IPS-18a (cell line): ENCODE measurements at regions not wholly inside any gene's neighbourhood (a gene's known extent, or its start where the extent isn't known, plus 50 kb on each side); places are given as distances from the start of the nearest gene placed in this dataset.

Source experiments
- H3K27ac ChIP-seq: one replicate; pipeline ENCODE4 v1.5.1; 2013; ENCODE audit warnings: low read length
- H3K27me3 ChIP-seq: one replicate; pipeline ENCODE4 v1.6.1; 2013; ENCODE audit warnings: mild to moderate bottlenecking, low read length; ENCODE audit not compliant: control insufficient read depth, insufficient read depth
- H3K36me3 ChIP-seq: one replicate; pipeline ENCODE4 v1.6.1; 2013; ENCODE audit warnings: low read depth, low read length; ENCODE audit not compliant: control insufficient read depth
- H3K4me1 ChIP-seq: one replicate; pipeline ENCODE4 v1.6.1; 2013; ENCODE audit warnings: low read depth, low read length; ENCODE audit not compliant: control insufficient read depth
- H3K4me3 ChIP-seq: one replicate; pipeline ENCODE4 v1.5.1; 2013; ENCODE audit warnings: low read length
- H3K9ac ChIP-seq: one replicate; pipeline ENCODE4 v1.6.1; 2013; ENCODE audit warnings: mild to moderate bottlenecking, low read length, moderate library complexity
- H3K9me3 ChIP-seq: one replicate; pipeline ENCODE4 v1.6.1; 2013; ENCODE audit warnings: low read depth, low read length; ENCODE audit not compliant: control insufficient read depth

DNA sequence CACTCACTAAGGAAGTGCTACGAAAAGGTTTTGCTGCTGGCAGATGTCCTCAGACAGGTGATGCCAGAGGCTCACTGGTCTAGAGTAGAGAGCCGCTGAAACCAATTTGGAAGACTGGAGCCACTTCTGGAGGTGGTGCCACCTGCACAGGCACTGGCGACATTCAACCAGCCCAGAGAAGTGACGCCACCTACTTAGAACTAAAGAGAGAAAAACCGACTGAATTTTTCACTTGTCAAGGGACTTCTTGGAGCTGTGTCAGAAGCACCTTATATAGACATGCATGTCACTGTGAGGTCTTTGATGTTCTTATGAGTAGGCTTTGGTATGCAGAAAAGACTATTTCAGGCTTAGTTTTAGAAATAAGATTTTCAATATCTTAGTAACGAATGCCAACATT, 71.4 kb downstream of the BOD1L2 start:
- no peaks in the 10 kb centered on the region for H3K36me3 ChIP-seq

GRCh38 chr18:57219964-57220363, 73.1 kb downstream of the BOD1L2 start:
- Histone ChIP-seq H3K27ac (no peak overlapping the region), H3K36me3 (no peaks in the 10 kb centered on the region), H3K27me3 (no peaks in the 10 kb centered on the region), H3K9ac (no peak overlapping the region), H3K9me3 (no peaks in the 10 kb centered on the region), H3K4me1 (peaks cover 14% of the 10 kb centered on the region), H3K4me3 (no peak overlapping the region)

More for the DNA sequence above, 71.4 kb downstream of the BOD1L2 start:
- Histone ChIP-seq H3K4me3 (no peak overlapping the region), H3K4me1 (peaks cover 14% of the 10 kb centered on the region), H3K9ac (no peak overlapping the region), H3K9me3 (no peaks in the 10 kb centered on the region), H3K27ac (no peak overlapping the region), H3K27me3 (no peaks in the 10 kb centered on the region)

DNA sequence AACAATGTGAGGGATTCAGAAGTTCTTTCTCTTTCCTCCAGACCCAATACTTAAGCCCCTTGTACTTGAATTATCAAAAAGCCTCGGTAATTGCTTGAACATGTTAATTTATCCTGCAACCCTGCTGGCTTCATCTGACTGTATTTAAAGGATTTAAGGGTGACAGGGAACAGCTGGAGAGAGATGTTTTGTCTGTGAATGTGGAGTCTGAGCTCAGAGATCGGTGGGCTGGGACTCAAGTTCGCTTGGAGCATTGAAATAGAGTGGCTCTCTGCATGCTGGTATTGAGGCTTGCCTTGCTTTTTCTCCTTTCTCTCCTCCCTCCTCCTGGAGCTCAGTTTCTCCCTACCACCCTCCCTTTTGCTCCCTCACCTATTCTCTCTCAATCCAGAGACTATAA, 73.6 kb downstream of the BOD1L2 start:
- Histone ChIP-seq H3K4me3 (no peak overlapping the region), H3K27me3 (no peaks in the 10 kb centered on the region), H3K27ac (no peak overlapping the region), H3K9me3 (no peaks in the 10 kb centered on the region), H3K9ac (no peak overlapping the region), H3K36me3 (no peaks in the 10 kb centered on the region), H3K4me1 (peaks cover 14% of the 10 kb centered on the region)

- H3K4me1 ChIP-seq, result peaks cover 14% of the 10 kb centered on the region
- H3K4me3 ChIP-seq, result no peak overlapping the region
- H3K9ac ChIP-seq, result no peak overlapping the region
- H3K27me3 ChIP-seq, result no peaks in the 10 kb centered on the region
- H3K27ac ChIP-seq, result no peak overlapping the region
- H3K9me3 ChIP-seq, result no peaks in the 10 kb centered on the region
- H3K36me3 ChIP-seq, result no peaks in the 10 kb centered on the region
Measured at GRCh38 chr18:57220930-57221483, 74.1 kb downstream of the BOD1L2 start.

- Histone ChIP-seq H3K36me3 (no peaks in the 10 kb centered on the region), H3K27me3 (no peaks in the 10 kb centered on the region), H3K27ac (no peak overlapping the region), H3K4me1 (peaks cover 14% of the 10 kb centered on the region), H3K9me3 (no peaks in the 10 kb centered on the region), H3K9ac (no peak overlapping the region), H3K4me3 (no peak overlapping the region)
Measured at GRCh38 chr18:57223144-57223870, 76.4 kb downstream of the BOD1L2 start.

- Histone ChIP-seq H3K9ac (no peak overlapping the region), H3K36me3 (no peaks in the 10 kb centered on the region), H3K9me3 (no peaks in the 10 kb centered on the region), H3K4me1 (no peaks in the 10 kb centered on the region), H3K27ac (no peak overlapping the region), H3K27me3 (no peaks in the 10 kb centered on the region), H3K4me3 (no peak overlapping the region)
Measured at GRCh38 chr18:57230861-57231585, 84.1 kb downstream of the BOD1L2 start.

GRCh38 chr18:57231864-57232263, 85.0 kb downstream of the BOD1L2 start:
- no peak overlapping the region for H3K27ac ChIP-seq
- no peaks in the 10 kb centered on the region for H3K36me3 ChIP-seq
- no peaks in the 10 kb centered on the region for H3K4me1 ChIP-seq
- H3K27me3 ChIP-seq, result no peaks in the 10 kb centered on the region
- no peaks in the 10 kb centered on the region for H3K9me3 ChIP-seq
- no peak overlapping the region for H3K4me3 ChIP-seq
- H3K9ac ChIP-seq, result no peak overlapping the region

- H3K9ac ChIP-seq, result no peak overlapping the region
- H3K27ac ChIP-seq, result no peak overlapping the region
- H3K36me3 ChIP-seq, result no peaks in the 10 kb centered on the region
- H3K27me3 ChIP-seq, result no peaks in the 10 kb centered on the region
- no peaks in the 10 kb centered on the region for H3K4me1 ChIP-seq
- H3K9me3 ChIP-seq, result no peaks in the 10 kb centered on the region
- H3K4me3 ChIP-seq, result no peak overlapping the region
Measured at GRCh38 chr18:57234346-57234745, 87.5 kb downstream of the BOD1L2 start.

DNA sequence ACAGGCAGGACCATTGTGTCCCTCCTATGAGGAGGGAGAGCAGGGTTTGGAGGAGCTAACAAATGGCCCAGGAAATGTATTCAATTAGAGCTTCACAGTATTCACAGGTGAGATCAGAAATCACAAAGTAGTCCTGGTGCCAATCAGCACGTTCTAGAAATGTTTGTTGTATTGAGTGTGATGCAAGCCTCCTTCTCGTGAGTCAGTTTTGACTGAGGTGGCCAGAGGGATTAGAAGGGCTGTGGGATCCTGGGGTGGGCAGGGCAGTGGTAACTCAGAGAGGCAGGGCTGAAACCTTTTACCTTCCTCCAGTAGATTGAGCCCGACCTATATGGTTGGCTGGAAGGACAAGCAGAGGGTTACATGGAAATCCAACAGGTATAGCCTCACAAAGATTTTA, 95.0 kb downstream of the BOD1L2 start:
- Histone ChIP-seq H3K9me3 (no peaks in the 10 kb centered on the region), H3K9ac (no peak overlapping the region), H3K4me3 (no peak overlapping the region), H3K36me3 (no peaks in the 10 kb centered on the region), H3K27ac (no peak overlapping the region), H3K4me1 (no peaks in the 10 kb centered on the region), H3K27me3 (no peaks in the 10 kb centered on the region)

GRCh38 chr18:57242285-57242684, 95.4 kb downstream of the BOD1L2 start:
- H3K9me3 ChIP-seq, result no peaks in the 10 kb centered on the region
- no peaks in the 10 kb centered on the region for H3K36me3 ChIP-seq
- H3K4me1 ChIP-seq, result no peaks in the 10 kb centered on the region
- H3K27me3 ChIP-seq, result no peaks in the 10 kb centered on the region
- H3K4me3 ChIP-seq, result no peak overlapping the region
- H3K27ac ChIP-seq, result no peak overlapping the region
- no peak overlapping the region for H3K9ac ChIP-seq

DNA sequence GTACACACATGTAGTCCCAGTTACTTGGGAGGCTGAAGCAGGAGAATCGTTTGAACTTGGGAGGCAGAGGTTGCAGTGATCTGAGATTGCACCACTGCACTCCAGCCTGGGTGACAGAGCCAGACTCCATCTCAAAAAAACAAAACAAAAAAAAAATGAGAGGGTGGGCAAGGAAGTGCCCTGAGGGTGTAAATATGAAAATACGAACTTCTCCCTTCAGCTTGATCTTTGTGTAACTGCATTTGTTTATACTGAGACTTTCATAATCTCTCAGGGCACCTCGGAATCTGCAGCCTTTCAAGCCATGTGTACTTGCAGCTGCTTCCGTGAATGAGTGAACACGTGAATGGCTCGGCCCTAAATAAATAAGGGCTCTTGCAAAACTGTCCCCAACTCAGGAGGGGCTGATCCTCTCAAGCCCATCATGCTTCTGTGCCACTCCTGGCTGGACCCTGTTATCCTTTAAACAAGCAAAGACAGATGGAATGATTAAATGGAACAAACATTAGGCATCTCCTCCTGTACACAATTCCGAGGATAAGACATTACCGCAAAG, 96.8 kb downstream of the BOD1L2 start:
- H3K27me3 ChIP-seq, result no peaks in the 10 kb centered on the region
- H3K9ac ChIP-seq, result no peak overlapping the region
- no peaks in the 10 kb centered on the region for H3K9me3 ChIP-seq
- H3K27ac ChIP-seq, result no peak overlapping the region
- no peak overlapping the region for H3K4me3 ChIP-seq
- H3K36me3 ChIP-seq, result no peaks in the 10 kb centered on the region
- H3K4me1 ChIP-seq, result no peaks in the 10 kb centered on the region
